ENCODE measurements at regions not wholly inside any gene's neighbourhood (a gene's known extent, or its start where the extent isn't known, plus 50 kb on each side); places are given as distances from the start of the nearest gene placed in this dataset.

GRCh38 chr4:26071688-26072087 lies 157.7 kb downstream of the SMIM20 start:
- no peak for DNase-seq (ENCODE audit: low read depth)

DNA sequence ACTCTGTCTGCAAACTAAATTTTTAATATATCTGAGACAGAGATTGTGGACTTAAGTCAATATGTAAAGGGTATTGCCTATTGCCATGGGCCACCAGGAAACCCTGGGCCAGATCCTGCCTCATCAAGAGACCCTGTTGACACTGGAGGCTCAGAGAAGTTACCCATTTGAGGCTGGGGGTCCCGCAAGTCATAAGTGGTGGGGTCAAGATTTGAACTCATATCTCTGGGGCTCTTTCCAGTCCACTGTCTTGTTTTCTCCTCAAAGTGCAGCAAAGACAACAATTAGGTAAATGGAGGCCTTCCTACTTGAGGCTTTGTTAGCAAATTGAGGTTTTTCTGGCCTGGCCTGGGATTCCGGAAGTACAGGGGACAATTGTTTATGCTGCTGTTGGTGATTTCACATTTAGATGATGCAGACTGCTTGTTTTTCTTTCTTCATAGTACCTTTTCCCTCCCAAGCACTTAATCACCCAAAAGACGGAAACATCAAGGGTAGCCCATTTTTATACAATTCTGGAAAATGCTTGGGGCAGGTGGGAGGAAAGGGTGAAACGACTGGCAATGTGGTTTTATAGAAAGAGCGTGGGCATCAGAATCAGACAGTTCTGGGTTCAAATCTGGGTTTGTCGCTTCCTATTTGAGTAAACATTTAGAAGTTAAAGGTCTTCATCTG lies 160.0 kb downstream of the SMIM20 start:
- no peak for DNase-seq (ENCODE audit: low read depth)

GRCh38 chr4:26074712-26075430 lies 160.9 kb downstream of the SMIM20 start:
- DNase-seq (ENCODE audit: low read depth), result no peak

GRCh38 chr4:26075583-26075982 lies 161.6 kb downstream of the SMIM20 start:
- DNase-seq (ENCODE audit: low read depth), result no peak

DNA sequence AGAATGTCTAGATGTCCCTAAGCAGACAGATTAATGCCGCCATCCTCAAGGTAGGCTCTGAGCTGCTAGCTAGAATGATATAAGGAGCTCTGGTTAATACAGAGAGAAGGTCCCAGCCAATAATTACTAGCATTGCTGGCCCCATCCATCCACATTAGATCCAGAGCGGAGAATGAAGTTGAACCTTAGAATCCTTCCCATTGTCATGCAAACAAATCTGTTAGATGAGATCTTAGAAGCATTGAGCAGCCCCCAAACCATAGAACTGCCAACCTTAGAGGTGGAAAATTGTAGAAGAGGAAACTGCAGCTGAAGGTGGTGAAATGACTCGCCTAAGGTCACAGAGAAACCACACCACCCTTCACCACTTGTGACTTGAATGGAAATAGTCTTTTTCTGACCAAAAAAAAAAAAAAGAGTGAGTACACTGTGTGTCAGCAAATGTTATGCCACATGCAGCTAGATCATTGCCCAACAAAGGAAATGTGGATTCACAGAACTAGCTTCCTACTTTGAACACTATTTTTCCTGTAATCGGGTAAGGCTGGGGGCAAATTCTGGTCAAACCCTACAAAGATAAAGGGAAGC lies 162.1 kb downstream of the SMIM20 start:
- DNase-seq (ENCODE audit: low read depth), result no peak

- DNase-seq (ENCODE audit: low read depth), result no peak
Measured at GRCh38 chr4:26076896-26077295, 162.9 kb downstream of the SMIM20 start.

DNA sequence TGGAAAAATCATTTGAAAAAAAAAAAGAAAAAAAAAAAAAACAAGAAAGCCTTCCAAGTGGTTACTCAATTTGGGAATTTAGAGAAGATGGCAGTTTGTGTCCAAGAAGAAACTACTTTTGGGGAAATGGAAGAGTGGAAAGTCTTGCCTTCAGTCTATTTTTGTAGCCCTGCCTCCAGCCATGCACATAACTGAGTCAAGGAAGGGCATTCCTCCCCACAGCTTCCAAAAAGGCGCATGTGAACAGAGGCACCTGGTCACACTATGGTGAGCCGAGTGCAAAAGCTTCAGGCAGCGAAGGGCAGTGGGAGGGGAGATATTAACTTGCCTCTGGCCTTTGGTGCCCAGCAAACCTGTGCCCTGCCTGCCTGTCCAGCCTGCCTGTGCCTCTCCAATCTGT lies 163.7 kb downstream of the SMIM20 start:
- DNase-seq (ENCODE audit: low read depth), result no peak

- DNase-seq (ENCODE audit: low read depth), result no peak
Measured at GRCh38 chr4:26080870-26081628, 167.0 kb downstream of the SMIM20 start.

GRCh38 chr4:26081795-26082498 lies 167.9 kb downstream of the SMIM20 start:
- no peak for DNase-seq (ENCODE audit: low read depth)

- DNase-seq (ENCODE audit: low read depth), result no peak
Measured at GRCh38 chr4:26082565-26082964, 168.5 kb downstream of the SMIM20 start.

DNA sequence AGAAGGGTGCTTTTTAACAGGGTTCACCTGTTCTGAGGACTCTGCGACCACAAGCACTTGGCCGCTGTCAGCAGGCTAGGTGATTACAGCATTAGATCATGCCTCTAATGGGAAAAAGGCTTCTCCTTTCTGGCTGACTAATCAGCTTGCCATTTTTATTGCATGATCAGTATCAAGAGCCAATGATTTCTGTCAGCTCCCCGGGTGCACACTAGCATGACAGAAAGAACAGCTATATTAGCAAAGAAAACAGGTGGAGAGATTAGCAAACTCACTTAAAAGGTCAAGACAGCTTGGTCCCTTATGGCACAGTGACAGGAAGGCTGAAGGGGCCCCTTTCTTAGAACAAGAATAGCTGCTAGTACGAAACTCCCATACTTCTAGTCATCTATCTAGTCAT lies 170.0 kb downstream of the SMIM20 start:
- peak; percentile 87 for DNase-seq (ENCODE audit: low read depth)

DNA sequence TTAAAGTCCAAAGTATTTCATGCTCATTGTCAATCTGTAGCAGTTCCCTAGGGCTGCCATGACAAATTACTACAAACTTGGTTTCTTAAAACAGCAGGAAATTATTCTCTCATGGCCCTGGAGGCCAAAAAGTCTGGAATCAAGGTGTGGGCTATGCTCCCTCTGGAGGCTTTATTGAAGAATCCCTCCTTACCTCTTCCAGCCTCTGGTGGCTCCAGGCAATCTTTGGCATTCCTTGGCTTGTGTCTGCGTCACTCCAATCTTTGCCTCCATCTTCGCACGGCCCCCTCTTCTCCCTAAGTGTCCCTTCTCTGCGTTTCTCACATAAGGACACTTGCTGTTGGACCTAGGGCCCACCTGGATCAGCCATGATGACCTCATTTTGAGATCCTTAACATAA lies 170.4 kb downstream of the SMIM20 start:
- no peak for DNase-seq (ENCODE audit: low read depth)

- no peak for DNase-seq (ENCODE audit: low read depth)
Measured at GRCh38 chr4:26085551-26085950, 171.5 kb downstream of the SMIM20 start.

DNA sequence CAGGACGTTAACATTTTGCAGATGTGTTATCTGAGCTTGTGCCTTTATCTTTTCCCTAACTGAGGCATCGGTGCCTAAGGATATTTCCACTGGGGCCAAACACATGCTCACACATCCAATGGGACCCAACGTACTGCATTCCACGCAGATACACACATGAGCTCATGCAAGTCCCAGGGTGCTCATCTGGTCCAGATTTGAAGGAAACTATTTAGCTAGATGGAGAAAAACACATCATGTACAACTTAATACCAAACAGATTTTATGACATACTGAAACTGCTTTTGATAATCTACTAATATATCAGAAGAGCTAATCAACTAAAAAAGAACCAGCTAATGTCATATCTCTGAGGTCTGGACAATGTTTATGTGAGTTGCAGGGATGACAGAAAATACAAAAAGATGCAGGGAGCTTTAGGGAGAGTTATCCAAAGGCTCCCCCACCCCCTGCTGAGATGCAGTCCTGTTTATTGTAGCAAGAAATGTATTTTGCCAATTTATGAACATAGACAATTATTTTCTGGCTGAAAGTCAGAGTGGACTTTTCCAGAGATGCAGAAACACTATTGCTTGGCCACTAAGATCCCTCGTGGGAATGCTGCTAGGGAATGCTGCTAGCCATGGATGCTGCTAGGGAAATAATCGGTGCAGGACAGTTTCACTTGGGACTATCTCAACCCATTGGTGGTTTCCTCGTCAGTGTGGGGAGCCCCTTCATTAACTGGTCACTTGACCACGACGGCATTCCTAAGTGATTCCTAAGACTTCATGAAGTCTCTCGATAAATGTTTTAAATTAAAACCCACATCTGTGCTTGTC lies 172.8 kb downstream of the SMIM20 start:
- no peak for DNase-seq (ENCODE audit: low read depth)

- no peak for DNase-seq (ENCODE audit: low read depth)
Measured at GRCh38 chr4:26088433-26088928, 174.5 kb downstream of the SMIM20 start.

GRCh38 chr4:26093551-26093950 lies 179.5 kb downstream of the SMIM20 start:
- no peak for DNase-seq (ENCODE audit: low read depth)

DNA sequence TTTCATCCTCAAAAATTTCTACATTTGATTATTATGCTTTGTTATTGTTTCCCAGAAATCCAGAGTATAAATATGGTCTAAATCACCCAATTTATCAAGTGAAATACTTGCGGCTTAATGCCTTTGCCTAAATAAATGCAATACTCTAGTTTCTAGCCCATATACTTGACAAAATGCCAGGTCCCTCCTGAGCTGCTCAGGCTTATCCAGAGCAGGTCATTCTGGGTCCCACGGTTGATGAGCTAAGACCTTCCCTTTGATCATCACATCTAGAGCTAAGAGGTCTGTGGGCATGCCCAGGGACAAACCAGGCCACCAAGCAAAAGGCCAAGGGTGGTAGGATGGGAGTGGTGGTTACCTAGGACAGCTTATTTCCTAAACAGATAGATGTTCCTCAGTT lies 180.1 kb downstream of the SMIM20 start:
- no peak for DNase-seq (ENCODE audit: low read depth)

DNA sequence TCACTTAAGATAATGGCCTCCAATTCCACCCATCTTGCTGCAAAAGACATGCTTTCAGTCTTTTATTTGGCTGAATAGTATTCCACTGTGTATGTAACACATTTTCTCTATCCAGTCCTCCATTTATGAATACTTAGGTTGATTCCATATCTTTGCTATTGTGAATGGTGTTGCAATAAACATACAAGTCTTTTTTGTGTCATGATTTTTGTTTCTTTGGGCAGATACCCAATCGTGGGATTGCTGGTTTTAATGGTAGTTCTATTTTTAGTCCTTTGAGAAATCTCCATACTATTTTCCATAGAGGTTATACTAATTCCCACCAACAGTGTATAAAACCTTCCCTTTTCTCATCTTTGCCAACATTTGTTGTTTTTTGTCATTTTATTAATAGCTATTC lies 180.9 kb downstream of the SMIM20 start:
- DNase-seq (ENCODE audit: low read depth), result no peak

- DNase-seq (ENCODE audit: low read depth), result no peak
Measured at GRCh38 chr4:26099967-26100366, 185.9 kb downstream of the SMIM20 start.

GRCh38 chr4:26101011-26101410 lies 187.0 kb downstream of the SMIM20 start:
- DNase-seq (ENCODE audit: low read depth), result no peak

DNA sequence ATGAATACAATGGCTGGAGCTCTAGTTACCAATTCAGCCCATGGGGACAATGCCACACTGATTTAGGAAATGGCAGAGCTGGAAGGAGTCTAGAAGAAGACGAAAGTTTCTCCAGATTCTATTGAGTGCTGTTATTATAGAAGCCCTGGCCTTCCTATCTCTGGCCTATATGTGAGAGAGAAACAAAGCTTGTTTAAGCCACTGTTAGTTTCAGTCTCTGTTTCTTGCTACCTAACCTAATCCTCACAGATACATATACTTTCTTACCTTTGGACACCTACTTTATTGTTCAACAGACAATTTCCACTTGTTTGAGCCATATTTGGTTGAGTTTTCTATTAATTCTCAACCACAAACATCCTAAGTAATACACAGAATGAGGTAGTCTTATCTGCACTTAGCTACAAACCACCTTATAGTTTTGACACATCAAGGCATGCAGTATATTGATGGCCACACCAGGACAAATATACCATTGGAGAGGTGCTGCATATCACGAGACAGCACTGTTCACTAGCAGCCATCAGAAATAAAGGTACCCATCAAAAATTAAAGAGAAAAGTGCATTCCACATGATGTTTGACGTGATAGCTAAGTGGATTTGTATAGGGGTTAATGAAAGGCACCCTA lies 190.2 kb downstream of the SMIM20 start:
- no peak for DNase-seq (ENCODE audit: low read depth)

Measured in non-pigmented ciliary epithelial cell (primary cell).